HepG2 (cell line): ENCODE measurements at regions not wholly inside any gene's neighbourhood (a gene's known extent, or its start where the extent isn't known, plus 50 kb on each side); places are given as distances from the start of the nearest gene placed in this dataset.

Experiments used
- ATF4 ChIP-seq, 2 experiments: fragments of 450-650 bp in 1 of 2; sonication (generic) in 1 of 2; formaldehyde crosslinking; IDR thresholded peaks; 2 replicates each; pipeline versions ENCODE4 v1.5.0 to v1.8.0; 2020 to 2022; ENCODE audit warnings: mild to moderate bottlenecking in 1 of 2, missing genetic modification reagents in 1 of 2
- IRX3 ChIP-seq: sonication (generic); formaldehyde crosslinking; IDR thresholded peaks from 2 replicates; pipeline ENCODE4 v1.8.1; 2023; ENCODE audit warnings: mild to moderate bottlenecking, low read depth, missing genetic modification reagents, borderline replicate concordance
- NPAS2 ChIP-seq: sonication (generic); formaldehyde crosslinking; IDR thresholded peaks from 2 replicates; pipeline ENCODE4 v1.8.0; 2022; ENCODE audit warnings: mild to moderate bottlenecking, missing genetic modification reagents, borderline replicate concordance
- SUZ12 ChIP-seq: fragments of 150-350 bp; IDR thresholded peaks from 2 replicates; pipeline ENCODE4 v1.6.1; 2014; ENCODE audit warnings: low read depth, low read length
- ZHX2 ChIP-seq, 2 experiments: sonication (generic) in 1 of 2; formaldehyde crosslinking in 1 of 2; IDR thresholded peaks; 2 replicates each; pipeline versions ENCODE4 v1.6.1 to v1.9.0; 2014 to 2022; ENCODE audit warnings: antibody characterized with exemption in 1 of 2, borderline replicate concordance in 1 of 2, inconsistent platforms in 1 of 2, low read depth in 1 of 2, missing genetic modification reagents in 1 of 2

DNA sequence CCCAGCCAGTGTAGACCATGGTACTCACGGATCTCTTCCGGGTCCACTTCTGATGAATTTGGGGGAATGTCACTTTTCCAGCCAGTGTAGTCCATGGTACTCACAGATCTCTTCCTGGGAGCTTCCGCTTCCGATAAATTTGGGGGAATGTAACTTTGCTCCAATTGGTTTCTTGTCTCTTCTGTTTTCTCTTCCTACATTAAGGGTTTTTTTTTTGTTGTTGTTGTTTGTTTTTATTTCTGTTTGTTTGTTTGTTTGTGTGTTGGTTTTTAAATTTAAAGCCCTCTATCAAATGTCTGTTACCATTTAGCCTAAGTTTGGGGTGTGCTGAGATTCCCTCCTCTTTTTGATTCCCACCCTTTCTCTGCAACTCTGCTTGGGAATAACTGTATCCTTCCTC, 475.8 kb upstream of the FZD8 start:
- TF ChIP-seq ATF4 (CRISPR knock-in tag; IDR thresholded peaks at IDR 0.05) (no peak), ZHX2 (IDR thresholded peaks at IDR 0.05; ENCODE audit: low read depth) (no peak), ZHX2 (CRISPR knock-in tag; IDR thresholded peaks at IDR 0.05; ENCODE audit: borderline replicate concordance) (no peak), IRX3 (CRISPR knock-in tag) (no peak), SUZ12 (no peak), NPAS2 (CRISPR knock-in tag) (no peak)
